ENCODE measurements at regions not wholly inside any gene's neighbourhood (a gene's known extent, or its start where the extent isn't known, plus 50 kb on each side); places are given as distances from the start of the nearest gene placed in this dataset.
A peak's percentile ranks its signal among the peaks of the same experiment; 100 is the strongest.

GRCh38 chr13:31081316-31081715 lies 80.4 kb downstream of the HSPH1 start:
- no peak for FAIRE-seq

GRCh38 chr13:31074756-31075155 lies 86.9 kb downstream of the HSPH1 start:
- FAIRE-seq: no peak

GRCh38 chr13:31073859-31074718 lies 87.6 kb downstream of the HSPH1 start:
- no peak for FAIRE-seq

- no peak for FAIRE-seq
These were observed 89.7 kb downstream of the HSPH1 start for GRCh38 chr13:31072041-31072440.

- FAIRE-seq: no peak
These were observed 91.7 kb downstream of the HSPH1 start for GRCh38 chr13:31069808-31070534.

GRCh38 chr13:31068119-31068423 lies 93.6 kb downstream of the HSPH1 start:
- FAIRE-seq: no peak

- FAIRE-seq: no peak
These were observed 94.1 kb downstream of the HSPH1 start for GRCh38 chr13:31067416-31068118.

GRCh38 chr13:31064636-31065035 lies 97.1 kb downstream of the HSPH1 start:
- FAIRE-seq: no peak

GRCh38 chr13:31063772-31064171 lies 97.9 kb downstream of the HSPH1 start:
- no peak for FAIRE-seq

GRCh38 chr13:31060655-31061054 lies 101.0 kb downstream of the HSPH1 start:
- FAIRE-seq: no peak

- no peak for FAIRE-seq
These were observed 101.5 kb downstream of the HSPH1 start for GRCh38 chr13:31060220-31060619.

GRCh38 chr13:31057403-31058033 lies 104.2 kb downstream of the HSPH1 start:
- FAIRE-seq: no peak

- no peak for FAIRE-seq
These were observed 104.9 kb downstream of the HSPH1 start for GRCh38 chr13:31056644-31057271.

GRCh38 chr13:31055589-31055988 lies 106.1 kb downstream of the HSPH1 start:
- FAIRE-seq: no peak

GRCh38 chr13:31054632-31055031 lies 107.1 kb downstream of the HSPH1 start:
- no peak for FAIRE-seq

GRCh38 chr13:31053896-31054295 lies 107.8 kb downstream of the HSPH1 start:
- no peak for FAIRE-seq

- FAIRE-seq: no peak
These were observed 108.6 kb downstream of the HSPH1 start for GRCh38 chr13:31053091-31053490.

- no peak for FAIRE-seq
These were observed 109.2 kb downstream of the HSPH1 start for GRCh38 chr13:31052478-31052877.

GRCh38 chr13:31051999-31052398 lies 109.7 kb downstream of the HSPH1 start:
- FAIRE-seq: no peak

GRCh38 chr13:31050486-31051400 lies 111.0 kb downstream of the HSPH1 start:
- peak; percentile 76 for FAIRE-seq

GRCh38 chr13:31049833-31050232 lies 111.9 kb downstream of the HSPH1 start:
- no peak for FAIRE-seq

GRCh38 chr13:31049083-31049482 lies 112.6 kb downstream of the HSPH1 start:
- FAIRE-seq: no peak

Data from TTC549 (cell line).